HG02870 (cell line): ENCODE measurements at regions not wholly inside any gene's neighbourhood (a gene's known extent, or its start where the extent isn't known, plus 50 kb on each side); places are given as distances from the start of the nearest gene placed in this dataset.
A peak's percentile ranks its signal among the peaks of the same experiment; 100 is the strongest.
"Not testable (repeated sequence)": the region's sequence is repeated elsewhere in the genome, so short reads cannot be mapped to it uniquely, and the experiment has no call there.

Experiments used
- ATAC-seq: cut with Tn5 transposase; IDR thresholded peaks from one replicate; pipeline ENCODE4 v1.9.1; 2021; ENCODE audit warnings: mild to moderate bottlenecking, moderate library complexity; ENCODE audit not compliant: unreplicated experiment

GRCh38 chr7:136441835-136442234, 426.6 kb upstream of the CHRM2 start:
- no peak for ATAC-seq

GRCh38 chr7:136431736-136432135, 436.7 kb upstream of the CHRM2 start:
- ATAC-seq = not testable (repeated sequence)

- no peak for ATAC-seq
Observed at GRCh38 chr7:136424058-136424457, 444.4 kb upstream of the CHRM2 start.

- not testable (repeated sequence) for ATAC-seq
Observed at GRCh38 chr7:136419740-136420139, 442.6 kb upstream of the MTPN start.

GRCh38 chr7:136412952-136413351, 435.8 kb upstream of the MTPN start:
- no peak for ATAC-seq

- ATAC-seq = peak; percentile 92
Observed at GRCh38 chr7:136405931-136406777, 429.0 kb upstream of the MTPN start.

- no peak for ATAC-seq
Observed at GRCh38 chr7:136403591-136403990, 426.4 kb upstream of the MTPN start.

GRCh38 chr7:136400877-136401276, 423.7 kb upstream of the MTPN start:
- ATAC-seq = no peak

GRCh38 chr7:136399385-136399784, 422.2 kb upstream of the MTPN start:
- no peak for ATAC-seq

GRCh38 chr7:136392856-136393255, 415.7 kb upstream of the MTPN start:
- ATAC-seq = no peak

- no peak for ATAC-seq
Observed at GRCh38 chr7:136391371-136391770, 414.2 kb upstream of the MTPN start.

GRCh38 chr7:136389933-136390332, 412.8 kb upstream of the MTPN start:
- no peak for ATAC-seq

- no peak for ATAC-seq
Observed at GRCh38 chr7:136386876-136387275, 409.7 kb upstream of the MTPN start.

- ATAC-seq = not testable (repeated sequence)
Observed at GRCh38 chr7:136371409-136371808, 394.2 kb upstream of the MTPN start.

- no peak for ATAC-seq
Observed at GRCh38 chr7:136370137-136370536, 393.0 kb upstream of the MTPN start.

GRCh38 chr7:136369225-136369624, 392.1 kb upstream of the MTPN start:
- no peak for ATAC-seq

GRCh38 chr7:136359333-136359903, 382.3 kb upstream of the MTPN start:
- peak; percentile 96 for ATAC-seq

GRCh38 chr7:136353287-136353686, 376.1 kb upstream of the MTPN start:
- peak; percentile 75 for ATAC-seq

- ATAC-seq = no peak
Observed at GRCh38 chr7:136348542-136349192, 371.5 kb upstream of the MTPN start.

- no peak for ATAC-seq
Observed at GRCh38 chr7:136348142-136348541, 371.0 kb upstream of the MTPN start.

- ATAC-seq = no peak
Observed at GRCh38 chr7:136347488-136347887, 370.3 kb upstream of the MTPN start.

- ATAC-seq = no peak
Observed at GRCh38 chr7:136342251-136342650, 365.1 kb upstream of the MTPN start.
